Muscle of back (tissue), 3 donors: ENCODE measurements at regions not wholly inside any gene's neighbourhood (a gene's known extent, or its start where the extent isn't known, plus 50 kb on each side); places are given as distances from the start of the nearest gene placed in this dataset.
A peak's percentile ranks its signal among the peaks of the same experiment; 100 is the strongest.
"Not testable (repeated sequence)": the region's sequence is repeated elsewhere in the genome, so short reads cannot be mapped to it uniquely, and the experiment has no call there.

ENCODE experiments used
- DNase-seq, 3 donors: peaks; one replicate each; pipeline versions ENCODE4 v3.0.0 to v3.0.0-alpha.2; 2013

- DNase-seq = peak; percentile 36 to 83 (median 66)
These were observed 196.0 kb downstream of the BTBD3 start for GRCh38 chr20:12113468-12114371.

GRCh38 chr20:12129114-12129513 is 211.4 kb downstream of the BTBD3 start:
- not testable (repeated sequence) for DNase-seq

GRCh38 chr20:12129532-12129931 is 211.8 kb downstream of the BTBD3 start:
- not testable (repeated sequence) for DNase-seq

- DNase-seq = no peak
These were observed 213.1 kb downstream of the BTBD3 start for GRCh38 chr20:12130781-12131180.

GRCh38 chr20:12133553-12133952 is 215.9 kb downstream of the BTBD3 start:
- DNase-seq = no peak

- peak in 1 of 3 donors; percentile 6 for DNase-seq
These were observed 228.3 kb downstream of the BTBD3 start for GRCh38 chr20:12145951-12146350.

- DNase-seq = no peak
These were observed 235.3 kb downstream of the BTBD3 start for GRCh38 chr20:12152996-12153395.

- DNase-seq = no peak
These were observed 235.9 kb downstream of the BTBD3 start for GRCh38 chr20:12153628-12154027.

GRCh38 chr20:12156252-12156651 is 238.6 kb downstream of the BTBD3 start:
- no peak for DNase-seq

- peak in 1 of 3 donors; percentile 41 for DNase-seq
These were observed 241.6 kb downstream of the BTBD3 start for GRCh38 chr20:12159261-12159660.

- no peak for DNase-seq
These were observed 244.0 kb downstream of the BTBD3 start for GRCh38 chr20:12161734-12162133.

GRCh38 chr20:12166053-12166717 is 248.5 kb downstream of the BTBD3 start:
- peak in 1 of 3 donors; percentile 82 for DNase-seq

- no peak for DNase-seq
These were observed 252.7 kb downstream of the BTBD3 start for GRCh38 chr20:12170406-12170805.

- peak in 1 of 3 donors; percentile 72 for DNase-seq
These were observed 254.3 kb downstream of the BTBD3 start for GRCh38 chr20:12171923-12172524.

- no peak for DNase-seq
These were observed 255.8 kb downstream of the BTBD3 start for GRCh38 chr20:12173347-12174012.

- DNase-seq = no peak
These were observed 257.8 kb downstream of the BTBD3 start for GRCh38 chr20:12175538-12175937.

- no peak for DNase-seq
These were observed 260.1 kb downstream of the BTBD3 start for GRCh38 chr20:12177657-12178293.

- no peak for DNase-seq
These were observed 262.0 kb downstream of the BTBD3 start for GRCh38 chr20:12179692-12180091.

- no peak for DNase-seq
These were observed 262.5 kb downstream of the BTBD3 start for GRCh38 chr20:12180107-12180661.

GRCh38 chr20:12198281-12198680 is 280.6 kb downstream of the BTBD3 start:
- no peak for DNase-seq

- DNase-seq = no peak
These were observed 282.0 kb downstream of the BTBD3 start for GRCh38 chr20:12199703-12200102.
